ENCODE measurements at regions not wholly inside any gene's neighbourhood (a gene's known extent, or its start where the extent isn't known, plus 50 kb on each side); places are given as distances from the start of the nearest gene placed in this dataset.
"Not testable (repeated sequence)": the region's sequence is repeated elsewhere in the genome, so short reads cannot be mapped to it uniquely, and the experiment has no call there.

DNA sequence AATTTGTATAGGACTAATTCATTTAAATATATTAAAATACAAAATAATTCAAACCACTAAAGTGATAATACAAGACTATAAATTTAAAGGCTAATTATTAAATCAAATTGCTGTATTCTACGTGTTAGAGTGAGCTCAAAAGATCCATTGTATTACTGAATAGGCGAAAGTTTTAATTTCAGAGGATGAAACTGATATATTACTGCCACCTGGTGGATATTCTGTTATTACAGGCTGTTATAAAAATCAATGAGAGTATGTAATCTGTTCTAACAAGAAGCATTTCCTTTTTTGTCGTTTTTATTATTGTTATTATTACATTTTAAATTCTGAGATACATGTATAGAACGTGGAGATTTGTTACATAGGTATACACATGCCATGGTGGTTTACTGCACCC, 1239.6 kb upstream of the USP9Y start:
- peak; percentile 1 for DNase-seq (ENCODE audit: low read depth, low spot score)
- H3K4me3 ChIP-seq (ENCODE audit: low read length), result not testable (repeated sequence)

DNA sequence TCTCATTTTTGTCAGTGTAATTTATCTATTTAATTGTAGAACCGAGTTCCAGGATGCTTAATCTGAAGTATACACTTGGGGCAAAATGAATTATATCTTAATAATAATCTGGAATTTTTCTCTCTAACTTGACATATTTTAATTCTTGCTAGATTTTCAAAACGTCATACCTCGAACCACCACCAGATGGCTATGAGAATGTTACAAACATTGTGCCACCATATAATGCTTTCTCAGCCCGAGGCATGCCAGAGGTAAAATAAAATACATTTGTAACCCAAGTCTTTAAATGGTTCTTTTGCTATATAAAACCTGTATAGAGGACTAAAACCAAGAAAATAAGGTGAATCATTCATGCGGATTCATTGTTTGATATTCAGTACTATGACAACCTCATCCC, 1234.3 kb upstream of the USP9Y start:
- H3K4me3 ChIP-seq (ENCODE audit: low read length); DNase-seq (ENCODE audit: low read depth, low spot score): not testable (repeated sequence)

Measured in Jurkat, Clone E6-1 (cell line).